Heart right ventricle (tissue), 16 donors: ENCODE measurements at regions not wholly inside any gene's neighbourhood (a gene's known extent, or its start where the extent isn't known, plus 50 kb on each side); places are given as distances from the start of the nearest gene placed in this dataset.

ENCODE experiments used
- ATAC-seq, 8 donors: fragments of 200-7000 bp; cut with Tn5 transposase; one replicate each; pipeline ENCODE4 v1.9.1; 2020; ENCODE audit warnings: mild to moderate bottlenecking in 8 of 8, moderate library complexity in 8 of 8, moderate number of reproducible peaks in 1 of 8
- DNase-seq, 2 donors: peaks; one replicate each; pipeline ENCODE4 v3.0.0-alpha.2; 2020
- H3K27ac ChIP-seq, 10 donors: fragments of 200-600 bp; sonication (generic) in 2 of 10; one replicate each; pipeline versions ENCODE4 v1.5.0 to v1.8.0; 2020 to 2022; ENCODE audit warnings: mild to moderate bottlenecking in 3 of 10
- H3K27me3 ChIP-seq, 7 donors: fragments of 200-600 bp; one replicate each; pipeline ENCODE4 v1.8.0; 2021 to 2022; ENCODE audit warnings: mild to moderate bottlenecking in 2 of 7
- H3K36me3 ChIP-seq, 9 donors: fragments of 200-600 bp; sonication (generic) in 1 of 9; one replicate each; pipeline versions ENCODE4 v1.5.0 to v1.8.0; 2020 to 2022; ENCODE audit warnings: mild to moderate bottlenecking in 2 of 9
- H3K4me1 ChIP-seq, 9 donors: fragments of 200-600 bp; sonication (generic) in 1 of 9; one replicate each; pipeline versions ENCODE4 v1.5.0 to v1.8.0; 2020 to 2022; ENCODE audit warnings: mild to moderate bottlenecking in 4 of 9
- H3K4me3 ChIP-seq, 10 donors: fragments of 200-600 bp; sonication (generic) in 2 of 10; one replicate each; pipeline versions ENCODE4 v1.5.0 to v1.8.0; 2020 to 2022; ENCODE audit warnings: mild to moderate bottlenecking in 7 of 10, moderate library complexity in 2 of 10
- H3K9me3 ChIP-seq, 11 donors: fragments of 200-600 bp in 10 of 11; sonication (generic) in 2 of 11; one replicate each; pipeline versions ENCODE4 v1.5.0 to v1.8.0; 2013 to 2022; ENCODE audit warnings: mild to moderate bottlenecking in 2 of 11, control low read depth in 1 of 11, moderate library complexity in 1 of 11
- CTCF ChIP-seq, 9 donors: fragments of 200-600 bp; sonication (generic) in 2 of 9; IDR thresholded peaks; one replicate each; pipeline versions ENCODE4 v1.5.0 to v1.8.0; 2021 to 2022; ENCODE audit warnings: antibody characterized with exemption in 9 of 9, mild to moderate bottlenecking in 5 of 9, moderate library complexity in 1 of 9
- WGBS, 2 donors: extraction: QIAGEN DNeasy Blood & Tissue Kit; methylation state at CpG; one replicate each; pipeline ENCODE4 v1.1.7; 2013; ENCODE audit warnings: inconsistent platforms in 1 of 2; 5-methylcytosine and 5-hydroxymethylcytosine counted together
- intact Hi-C, 10 donors: fragments of 100-400 bp; cut with DNase I; formaldehyde crosslinking; loops; one replicate each; pipeline versions ENCODE4 v1.11.1 to v1.14.2; 2022
- donor health status: Arrhythmogenic right ventricular cardiomyopathy.
- donor health status: ischemic (EF 13 %, LVEDD 7.1; RV severe dilation, severe dysfunction).
- donor health status: healthy with polysubstance abuse.
- donor health status: DM: no; HTN: yes; CAD: no.
- donor health status: DM: no; HTN: no; CAD: no.
- donor health status: ischemic (EF 25% LVEDD 6.9; RV normal size, moderate dysfunction).
- donor health status: ischemic (EF 25% LVEDD 5.7; RV mildly dilated, moderate dysfunction).
- donor health status: healthy.
- donor health status: DM: yes; HTN: yes; CAD: no.
- donor health status: Ischemic cardiomyopathy.
- donor health status: ischemic (EF 35%, LVEDD 5.7; RV mildly dilated, moderate dysfunction).
- donor health status: nonischemic (EF 11% LVEDD 7.7; RV severe dilation, severe dysfunction).
- donor health status: DM: yes; HTN: yes; CAD: no.
- donor health status: PGD.
- donor health status: ischemic (EF 29% LVEDD 5.4; RV normal size, mild dysfunction).
- donor health status: nonischemic (EF 23%, LVEDD 6.1; RV moderate dilation, normal function).

DNA sequence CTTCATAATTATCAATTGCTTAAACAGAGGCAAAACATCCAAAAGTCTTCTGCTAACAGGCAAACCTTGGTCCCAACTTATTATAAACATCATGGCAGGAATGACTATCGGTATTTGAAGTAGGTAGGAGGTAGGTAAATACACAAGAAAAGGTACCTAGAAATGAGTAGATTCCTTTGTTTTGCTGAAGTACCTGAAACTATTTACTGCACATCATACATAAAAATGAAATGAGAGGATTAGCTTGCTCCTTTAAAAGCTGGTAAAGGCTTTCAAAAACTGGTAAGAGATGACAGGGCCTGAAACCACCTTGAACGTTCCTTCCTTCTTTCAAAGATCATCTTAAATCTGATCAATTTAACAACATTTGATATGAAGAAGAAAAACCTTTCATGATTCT is 55.2 kb upstream of the MAPRE2 start:
- no peak for TF ChIP-seq CTCF (IDR thresholded peaks at IDR 0.05)
- Histone ChIP-seq H3K27me3 (no peaks in the 10 kb centered on the region), H3K9me3 (no peaks in the 10 kb centered on the region), H3K27ac (no peak overlapping the region), H3K4me1 (peaks cover 0 to 15% (median 3%) of the 10 kb centered on the region in 9 donors), H3K4me3 (no peak overlapping the region), H3K36me3 (no peaks in the 10 kb centered on the region)
- WGBS, 2 donors = 94 to 95% methylated on average over 2 of the region's 2 CpGs
- DNase-seq (no peak), ATAC-seq (no peak)
- intact Hi-C loops = no loop called here

GRCh38 chr18:34990597-34990996 is 50.6 kb upstream of the MAPRE2 start:
- H3K9me3 ChIP-seq = no peaks in the 10 kb centered on the region
- peaks cover 0 to 32% (median 10%) of the 10 kb centered on the region in 9 donors for H3K4me1 ChIP-seq
- intact Hi-C loops = no loop called here
- peak overlapping the region in 3 of 10 donors; percentile 31 to 51 (median 42) for H3K27ac ChIP-seq
- 69 to 80% methylated on average over 4 of the region's 4 CpGs for WGBS, 2 donors
- H3K36me3 ChIP-seq = no peaks in the 10 kb centered on the region
- no peak overlapping the region for H3K4me3 ChIP-seq
- H3K27me3 ChIP-seq = no peaks in the 10 kb centered on the region
- TF ChIP-seq CTCF (IDR thresholded peaks at IDR 0.05) = no peak
- DNase-seq = no peak
- peak; percentile 43 to 88 (median 68) for ATAC-seq

DNA sequence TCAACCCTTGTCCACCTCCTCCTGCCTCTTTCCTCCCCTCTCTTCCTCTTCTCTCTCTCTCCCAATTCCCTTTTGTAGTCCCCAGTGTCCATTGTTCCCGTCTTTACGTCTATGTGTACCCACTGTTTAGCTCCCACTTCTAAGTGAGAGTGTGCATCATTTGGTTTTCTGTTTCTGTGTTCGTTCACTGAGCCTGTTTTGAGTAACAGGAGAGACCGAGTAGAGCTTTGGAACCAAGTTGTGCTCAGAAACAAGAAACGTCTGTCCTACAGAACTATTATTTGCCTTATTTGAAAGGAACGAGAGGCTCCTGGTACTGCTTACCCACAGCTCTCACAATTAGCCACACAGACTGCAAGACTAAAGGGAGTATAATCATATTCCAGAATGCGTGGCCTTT is 50.1 kb upstream of the MAPRE2 start:
- Histone ChIP-seq H3K27ac (peak overlapping the region in 3 of 10 donors; percentile 31 to 51 (median 42)), H3K4me1 (peaks cover 0 to 32% (median 10%) of the 10 kb centered on the region in 9 donors), H3K27me3 (no peaks in the 10 kb centered on the region), H3K4me3 (no peak overlapping the region), H3K36me3 (no peaks in the 10 kb centered on the region), H3K9me3 (no peaks in the 10 kb centered on the region)
- ATAC-seq (no peak), DNase-seq (no peak)
- intact Hi-C loops = no loop called here
- WGBS, 2 donors = 90 to 94% methylated on average over 7 of the region's 7 CpGs
- TF ChIP-seq CTCF (IDR thresholded peaks at IDR 0.05) = no peak
